ENCODE measurements at regions not wholly inside any gene's neighbourhood (a gene's known extent, or its start where the extent isn't known, plus 50 kb on each side); places are given as distances from the start of the nearest gene placed in this dataset.
"Not testable (repeated sequence)": the region's sequence is repeated elsewhere in the genome, so short reads cannot be mapped to it uniquely, and the experiment has no call there.

DNA sequence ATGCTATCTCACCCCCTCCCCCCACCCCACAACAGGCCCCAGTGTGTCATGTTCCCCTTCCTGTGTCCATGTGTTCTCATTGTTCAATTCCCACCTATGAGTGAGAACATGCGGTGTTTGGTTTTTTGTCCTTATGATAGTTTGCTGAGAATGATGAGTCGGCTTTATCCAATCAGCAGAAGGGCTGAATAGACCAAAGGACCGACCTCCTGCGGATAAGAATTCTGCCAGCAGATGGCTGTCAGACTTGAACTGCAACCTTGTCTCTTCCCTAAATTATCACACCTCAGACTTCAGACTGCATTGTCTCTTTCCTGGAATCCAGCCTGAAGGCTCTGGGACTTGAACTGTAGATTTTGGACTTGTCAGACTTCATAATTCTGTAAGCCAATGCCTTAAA, 853.4 kb downstream of the TRAM1L1 start:
- TF ChIP-seq, protein P1, sequence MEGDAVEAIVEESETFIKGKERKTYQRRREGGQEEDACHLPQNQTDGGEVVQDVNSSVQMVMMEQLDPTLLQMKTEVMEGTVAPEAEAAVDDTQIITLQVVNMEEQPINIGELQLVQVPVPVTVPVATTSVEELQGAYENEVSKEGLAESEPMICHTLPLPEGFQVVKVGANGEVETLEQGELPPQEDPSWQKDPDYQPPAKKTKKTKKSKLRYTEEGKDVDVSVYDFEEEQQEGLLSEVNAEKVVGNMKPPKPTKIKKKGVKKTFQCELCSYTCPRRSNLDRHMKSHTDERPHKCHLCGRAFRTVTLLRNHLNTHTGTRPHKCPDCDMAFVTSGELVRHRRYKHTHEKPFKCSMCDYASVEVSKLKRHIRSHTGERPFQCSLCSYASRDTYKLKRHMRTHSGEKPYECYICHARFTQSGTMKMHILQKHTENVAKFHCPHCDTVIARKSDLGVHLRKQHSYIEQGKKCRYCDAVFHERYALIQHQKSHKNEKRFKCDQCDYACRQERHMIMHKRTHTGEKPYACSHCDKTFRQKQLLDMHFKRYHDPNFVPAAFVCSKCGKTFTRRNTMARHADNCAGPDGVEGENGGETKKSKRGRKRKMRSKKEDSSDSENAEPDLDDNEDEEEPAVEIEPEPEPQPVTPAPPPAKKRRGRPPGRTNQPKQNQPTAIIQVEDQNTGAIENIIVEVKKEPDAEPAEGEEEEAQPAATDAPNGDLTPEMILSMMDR (IDR thresholded peaks at IDR 0.05): not testable (repeated sequence)
- TF ChIP-seq POLR2AphosphoS5 (IDR thresholded peaks at IDR 0.05); POLR2A (IDR thresholded peaks at IDR 0.05); EP300 (IDR thresholded peaks at IDR 0.05; ENCODE audit: low read depth): not testable (repeated sequence)

Data from transverse colon (tissue), 4 donors.